GM10248 (cell line): ENCODE measurements at regions not wholly inside any gene's neighbourhood (a gene's known extent, or its start where the extent isn't known, plus 50 kb on each side); places are given as distances from the start of the nearest gene placed in this dataset.

Source experiments
- CTCF ChIA-PET: fragments of 300-600 bp; sonication (Branson Sonifier 250); formaldehyde crosslinking; extraction: SDS; loops from one replicate; lab custom pipeline; 2021; ENCODE audit warnings: antibody characterized with exemption; lab: Yijun Ruan, JAX
- POLR2A ChIA-PET: fragments of 350-650 bp; sonication (Branson Sonifier 250); formaldehyde crosslinking; extraction: SDS; loops from one replicate; lab custom pipeline; 2020; ENCODE audit warnings: antibody characterized with exemption; lab: Yijun Ruan, JAX
- DNase-seq: peaks from one replicate; pipeline ENCODE4 v3.0.0; 2012; ENCODE audit errors: extremely low spot score
- TF ChIP-seq, protein P1 (sequence below): IDR thresholded peaks from 2 replicates; pipeline ENCODE4 v1.5.1; 2012; ENCODE audit warnings: mild to moderate bottlenecking, low read depth; ENCODE audit errors: extremely low read depth, missing control alignments, control extremely low read depth

DNA sequence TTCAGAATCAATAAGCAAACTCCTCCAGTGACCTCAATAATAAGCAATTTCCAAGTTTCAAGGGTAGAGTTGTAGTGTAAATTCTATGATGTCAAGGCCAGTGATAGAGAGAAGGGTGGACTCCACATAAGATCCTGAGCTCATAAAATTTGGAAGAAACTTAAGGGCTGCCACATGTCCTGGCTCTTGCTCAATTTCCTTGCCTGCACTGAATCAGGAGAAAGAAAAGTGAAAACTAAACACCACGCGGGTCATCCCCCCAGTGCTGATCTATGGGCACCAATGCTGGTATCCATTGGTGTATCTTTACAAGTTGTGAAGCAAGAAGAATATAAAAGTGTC, 392.0 kb upstream of the INTU start:
- ChIA-PET CTCF (interaction anchor here (1.3 to 2.1 kb wide), 2 partner anchors 9 to 11 kb away, joined by 5 to 6 read pairs; no protein-coding TSS in a partner anchor), POLR2A (no interaction called here)
- TF ChIP-seq, protein P1, sequence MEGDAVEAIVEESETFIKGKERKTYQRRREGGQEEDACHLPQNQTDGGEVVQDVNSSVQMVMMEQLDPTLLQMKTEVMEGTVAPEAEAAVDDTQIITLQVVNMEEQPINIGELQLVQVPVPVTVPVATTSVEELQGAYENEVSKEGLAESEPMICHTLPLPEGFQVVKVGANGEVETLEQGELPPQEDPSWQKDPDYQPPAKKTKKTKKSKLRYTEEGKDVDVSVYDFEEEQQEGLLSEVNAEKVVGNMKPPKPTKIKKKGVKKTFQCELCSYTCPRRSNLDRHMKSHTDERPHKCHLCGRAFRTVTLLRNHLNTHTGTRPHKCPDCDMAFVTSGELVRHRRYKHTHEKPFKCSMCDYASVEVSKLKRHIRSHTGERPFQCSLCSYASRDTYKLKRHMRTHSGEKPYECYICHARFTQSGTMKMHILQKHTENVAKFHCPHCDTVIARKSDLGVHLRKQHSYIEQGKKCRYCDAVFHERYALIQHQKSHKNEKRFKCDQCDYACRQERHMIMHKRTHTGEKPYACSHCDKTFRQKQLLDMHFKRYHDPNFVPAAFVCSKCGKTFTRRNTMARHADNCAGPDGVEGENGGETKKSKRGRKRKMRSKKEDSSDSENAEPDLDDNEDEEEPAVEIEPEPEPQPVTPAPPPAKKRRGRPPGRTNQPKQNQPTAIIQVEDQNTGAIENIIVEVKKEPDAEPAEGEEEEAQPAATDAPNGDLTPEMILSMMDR: no peak
- no peak for DNase-seq

DNA sequence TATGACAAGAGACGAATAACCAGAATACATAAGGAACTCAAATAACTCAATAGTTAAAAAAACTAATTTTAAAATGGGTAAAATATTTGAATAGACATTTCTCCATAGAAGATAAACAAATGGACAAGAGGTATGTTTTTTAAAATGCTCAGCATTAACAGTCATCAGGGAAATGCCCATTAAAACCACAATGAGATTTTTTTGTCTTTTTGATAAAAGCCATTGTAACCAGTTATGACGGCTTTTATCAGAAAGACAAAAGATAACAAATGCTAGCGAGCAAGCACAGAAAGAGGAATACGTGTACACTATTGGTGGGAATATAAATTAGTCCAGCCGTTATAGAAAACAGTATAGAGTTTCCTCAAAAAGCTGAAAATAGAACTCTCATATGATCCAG, 388.2 kb upstream of the INTU start:
- TF ChIP-seq, protein P1: no peak
- no peak for DNase-seq
- POLR2A ChIA-PET: no interaction called here
- CTCF ChIA-PET: no interaction called here

DNA sequence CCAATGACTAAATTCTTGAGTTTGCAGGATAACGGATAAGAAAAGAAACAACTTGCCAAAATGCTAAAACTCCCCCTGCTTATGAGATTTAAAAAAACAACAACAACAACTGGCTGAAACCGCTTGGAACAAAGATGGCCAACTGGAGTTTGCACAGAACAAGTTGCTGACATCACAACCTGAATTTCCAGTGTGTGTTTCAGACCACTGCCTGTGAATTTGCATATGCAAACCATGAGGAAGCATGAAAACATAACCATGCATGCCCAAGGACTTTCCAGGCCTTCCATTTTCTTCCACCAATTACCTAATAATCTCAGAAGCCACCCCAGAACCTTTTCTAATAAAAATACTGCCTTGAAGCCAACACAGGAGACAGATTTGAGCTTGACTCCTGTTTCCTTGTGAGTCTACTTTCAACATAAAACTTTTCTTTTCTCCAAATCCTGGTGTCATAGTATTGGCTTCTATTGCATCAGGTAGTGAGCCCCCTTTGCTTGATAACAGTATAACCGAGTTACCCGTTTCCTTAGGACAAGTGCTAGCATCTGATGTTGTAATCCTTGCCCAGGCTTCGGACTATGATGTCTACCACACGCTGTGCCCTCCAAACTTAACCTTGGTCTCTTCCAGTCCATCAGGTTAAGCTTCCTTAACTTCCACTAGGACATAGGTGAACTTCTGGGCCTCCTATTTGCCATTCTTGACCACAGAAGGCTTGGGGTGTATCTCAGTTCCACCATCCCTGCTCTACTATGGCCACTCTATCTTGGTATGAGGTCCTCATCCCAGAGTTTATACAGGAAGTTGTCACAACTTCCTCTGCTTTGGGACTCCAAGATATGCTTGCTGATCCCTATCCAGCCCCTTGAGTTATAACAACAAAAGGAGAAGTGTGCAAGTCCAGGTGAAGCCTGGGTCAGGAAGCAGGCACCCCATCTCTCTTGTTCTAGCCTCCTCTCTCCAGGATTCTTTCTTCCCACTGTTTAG, 385.5 kb upstream of the INTU start:
- TF ChIP-seq, protein P1: no peak
- no peak for DNase-seq
- ChIA-PET POLR2A (no interaction called here), CTCF (no interaction called here)

DNA sequence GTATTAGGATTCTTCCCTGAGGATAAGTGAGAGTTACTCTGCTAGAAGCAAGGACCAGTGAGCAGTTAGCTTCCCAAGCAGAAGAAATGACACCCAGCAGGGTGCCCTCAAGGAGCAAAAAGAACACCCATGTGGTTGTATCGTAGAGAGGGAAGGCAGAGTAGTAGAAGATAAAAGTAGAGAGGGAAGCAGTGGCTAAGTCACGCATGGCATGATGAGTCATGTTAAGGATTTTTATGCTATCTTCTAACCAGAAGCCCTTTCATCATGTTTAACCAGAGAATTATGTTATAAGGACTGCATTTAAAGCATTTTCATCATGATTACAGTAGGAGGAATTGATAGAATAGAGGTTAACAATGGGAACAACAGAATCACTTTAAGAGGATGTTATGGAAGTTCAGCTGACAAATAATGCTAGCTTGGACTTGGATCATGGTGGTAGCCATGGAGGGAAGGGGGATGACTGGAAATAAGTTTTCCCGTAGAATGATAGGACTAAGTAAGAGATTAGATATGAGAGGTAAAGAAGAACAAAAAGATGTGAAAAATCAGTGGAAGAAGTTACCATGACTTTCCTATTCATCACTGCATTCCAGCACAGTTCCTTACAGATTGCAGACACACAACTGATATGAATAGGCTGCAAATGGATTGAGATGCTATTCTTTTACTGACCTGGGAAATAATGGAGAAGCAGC, 383.5 kb upstream of the INTU start:
- TF ChIP-seq, protein P1: no peak
- ChIA-PET POLR2A (no interaction called here), CTCF (no interaction called here)
- DNase-seq: no peak

DNA sequence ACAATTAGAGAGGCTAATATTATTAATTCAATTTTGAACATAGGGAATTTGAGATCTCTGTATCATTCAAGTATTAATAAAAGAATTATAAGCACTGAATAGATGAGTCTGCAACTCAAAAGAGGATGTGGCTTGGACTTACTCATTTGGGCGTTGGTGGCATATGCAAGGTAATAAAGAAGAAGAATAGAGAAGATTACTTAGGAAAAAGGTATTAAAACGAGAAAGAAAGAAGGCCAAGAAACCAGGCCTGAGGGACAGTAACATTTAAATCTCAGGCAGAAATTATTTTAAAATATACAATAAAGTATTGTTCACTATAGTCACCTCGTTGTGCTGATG, 383.0 kb upstream of the INTU start:
- TF ChIP-seq, protein P1: no peak
- POLR2A ChIA-PET: no interaction called here
- CTCF ChIA-PET: no interaction called here
- no peak for DNase-seq

DNA sequence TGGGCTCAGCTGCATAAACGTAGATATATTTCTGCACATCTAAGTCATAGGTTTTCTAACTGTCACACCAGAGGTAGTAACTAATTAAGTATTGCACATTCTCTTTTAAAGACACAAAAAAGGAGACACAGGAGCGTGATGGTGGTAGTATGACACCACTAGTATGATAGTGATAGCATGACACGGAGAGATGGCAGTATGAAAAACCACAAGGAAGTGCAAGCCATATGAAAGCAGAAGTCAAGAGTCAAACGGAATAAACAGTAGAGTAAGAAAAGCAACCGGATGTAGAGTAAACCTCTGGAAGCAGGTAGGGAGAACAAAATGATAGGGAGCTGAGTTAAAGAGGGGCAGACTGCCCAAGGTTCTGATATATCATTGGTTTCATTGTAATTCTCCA, 382.2 kb upstream of the INTU start:
- TF ChIP-seq, protein P1: no peak
- POLR2A ChIA-PET: no interaction called here
- CTCF ChIA-PET: no interaction called here
- DNase-seq: no peak
